Stimulated activated naive CD8-positive, alpha-beta T cell treated with anti-CD3 and anti-CD28 coated beads, Interleukin-15, Interleukin-2, amounts not matched to agents 100 U/mL and 50 U/mL, for 24 hours (primary cell): ENCODE measurements at regions not wholly inside any gene's neighbourhood (a gene's known extent, or its start where the extent isn't known, plus 50 kb on each side); places are given as distances from the start of the nearest gene placed in this dataset.
A peak's percentile ranks its signal among the peaks of the same experiment; 100 is the strongest.

ENCODE experiments used
- ATAC-seq: fragments of 150-1000 bp; cut with Tn5 transposase; one replicate; pipeline ENCODE4 v1.10.0; 2021
- DNase-seq: peaks from one replicate; pipeline ENCODE4 v3.0.0; 2021

DNA sequence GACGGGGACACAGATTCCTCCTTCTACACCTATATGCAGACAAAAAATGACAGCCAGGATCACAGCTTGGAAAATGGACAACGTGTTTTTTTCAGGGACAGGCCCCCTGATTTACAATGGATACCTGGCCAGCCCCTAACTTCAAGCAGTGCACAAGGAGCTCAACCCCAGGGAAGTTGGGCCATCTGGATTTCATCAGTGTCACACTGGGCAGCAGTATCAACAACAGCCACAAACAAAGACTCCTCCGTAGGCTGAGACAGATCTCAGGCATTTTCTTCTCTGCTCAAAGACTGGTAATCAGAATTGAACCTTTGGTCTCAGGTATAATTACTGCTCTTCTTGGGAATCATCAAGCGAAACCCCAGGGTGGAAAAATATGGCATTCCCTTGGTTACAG is 374.0 kb downstream of the ZNF608 start:
- DNase-seq (no peak), ATAC-seq (no peak)

DNA sequence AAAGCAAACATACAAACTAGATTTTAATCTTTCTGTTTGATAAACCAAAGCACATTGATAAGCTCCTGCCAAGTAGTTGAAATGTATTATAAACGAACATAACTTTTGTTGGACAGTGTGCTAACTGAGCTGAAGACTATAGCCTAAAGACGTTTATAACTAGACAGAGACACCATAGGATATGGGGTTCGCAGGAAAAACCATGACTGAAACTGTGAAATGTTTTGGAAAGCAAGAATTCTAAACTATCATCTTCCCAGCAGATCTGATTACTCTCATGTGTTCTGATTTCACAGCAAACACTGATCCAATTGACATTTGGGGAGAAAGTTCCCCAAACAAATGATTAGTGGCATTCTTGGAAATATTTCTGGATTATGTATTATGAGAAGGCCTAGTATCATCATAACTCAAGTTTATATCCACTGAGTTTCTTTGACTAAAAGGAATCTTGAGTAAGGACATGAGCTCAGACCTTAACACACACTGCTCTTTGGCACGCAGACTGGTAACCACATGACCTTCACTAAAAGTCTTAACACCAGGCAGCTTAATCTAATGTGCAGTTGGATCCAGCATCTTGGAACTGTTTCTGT is 375.2 kb downstream of the ZNF608 start:
- ATAC-seq (no peak), DNase-seq (no peak)

DNA sequence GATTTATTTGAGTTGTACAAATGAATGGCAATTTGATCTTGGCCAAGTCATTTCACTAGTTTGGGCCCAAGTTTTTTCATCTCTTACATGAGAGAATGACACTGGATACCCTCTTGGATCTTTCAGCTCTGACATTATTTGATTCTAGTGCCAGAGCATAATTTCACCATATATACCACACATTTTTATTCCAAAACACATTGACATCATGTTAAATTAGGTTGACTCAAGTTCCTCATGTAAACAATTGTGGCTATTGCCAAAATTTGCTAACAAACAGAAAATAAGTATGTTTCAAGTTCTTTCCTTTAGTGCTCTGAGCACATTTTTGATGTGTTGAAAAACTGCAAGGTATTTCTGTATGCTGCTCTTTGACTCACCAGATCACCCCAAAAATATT is 375.8 kb downstream of the ZNF608 start:
- DNase-seq (no peak), ATAC-seq (no peak)

- DNase-seq, result no peak
- no peak for ATAC-seq
These were observed 381.1 kb downstream of the ZNF608 start for GRCh38 chr5:124365361-124365801.

- ATAC-seq (no peak), DNase-seq (no peak)
These were observed 390.5 kb downstream of the ZNF608 start for GRCh38 chr5:124355928-124356327.

DNA sequence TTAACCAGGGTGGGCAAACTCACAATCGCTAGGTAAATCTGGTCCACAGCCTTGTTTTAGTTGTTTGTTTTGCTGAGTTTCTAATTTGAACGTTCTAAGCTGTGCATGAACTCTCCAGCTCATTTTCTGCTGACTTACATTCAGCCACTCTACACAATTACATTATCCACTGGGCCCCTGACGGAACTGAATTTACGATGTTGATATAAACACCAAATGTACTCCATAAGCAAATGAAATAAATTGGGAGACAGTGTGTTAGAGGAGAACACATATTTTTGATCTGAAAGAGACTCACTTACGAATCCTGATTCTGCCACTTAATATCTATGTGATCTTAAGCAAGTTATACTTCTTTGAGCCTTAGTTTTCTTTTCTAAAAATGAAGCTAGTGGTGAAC is 393.4 kb downstream of the ZNF608 start:
- ATAC-seq, result no peak
- DNase-seq, result no peak

GRCh38 chr5:124352312-124352711 is 394.1 kb downstream of the ZNF608 start:
- ATAC-seq (no peak), DNase-seq (no peak)

DNA sequence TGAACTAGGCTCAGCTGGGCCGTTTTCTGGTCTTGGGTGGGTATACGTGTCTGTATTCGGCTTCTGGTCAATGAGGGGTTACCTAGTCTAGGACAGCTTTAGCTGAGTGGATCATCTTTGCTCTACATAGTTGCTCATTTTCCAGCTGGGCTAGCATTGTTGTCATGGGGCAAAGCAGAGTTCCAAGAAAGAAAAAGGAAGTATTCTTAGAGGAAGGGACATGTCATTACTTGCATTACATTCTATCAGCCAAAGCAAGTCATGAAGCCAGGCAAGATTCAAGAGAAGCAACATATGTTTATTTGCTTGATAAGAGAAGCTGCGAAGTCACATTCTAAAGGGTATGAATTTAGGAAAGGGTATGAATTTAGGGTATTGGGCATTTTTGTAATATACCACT is 396.5 kb downstream of the ZNF608 start:
- no peak for ATAC-seq
- DNase-seq, result no peak

GRCh38 chr5:124343451-124343867 is 403.0 kb downstream of the ZNF608 start:
- DNase-seq (no peak), ATAC-seq (peak; percentile 40)

DNA sequence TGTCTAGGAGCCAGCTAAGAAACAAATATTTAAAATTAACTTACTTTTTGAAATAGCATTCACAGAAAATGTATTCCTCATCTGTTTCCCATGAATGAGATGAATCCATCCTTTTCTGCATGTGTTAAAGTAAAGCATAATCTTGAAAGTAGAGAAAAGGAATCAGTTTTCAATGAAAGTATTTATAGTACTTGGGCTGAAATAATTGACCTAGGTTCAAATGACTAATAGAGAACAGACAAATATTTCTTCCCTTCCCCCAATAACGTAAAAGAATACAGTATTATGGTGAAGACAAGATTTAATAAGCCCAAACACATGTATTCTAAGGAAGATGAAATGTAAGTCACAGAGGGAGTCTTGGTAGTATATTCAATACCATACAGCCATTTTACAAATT is 403.5 kb downstream of the ZNF608 start:
- DNase-seq (no peak), ATAC-seq (no peak)

DNA sequence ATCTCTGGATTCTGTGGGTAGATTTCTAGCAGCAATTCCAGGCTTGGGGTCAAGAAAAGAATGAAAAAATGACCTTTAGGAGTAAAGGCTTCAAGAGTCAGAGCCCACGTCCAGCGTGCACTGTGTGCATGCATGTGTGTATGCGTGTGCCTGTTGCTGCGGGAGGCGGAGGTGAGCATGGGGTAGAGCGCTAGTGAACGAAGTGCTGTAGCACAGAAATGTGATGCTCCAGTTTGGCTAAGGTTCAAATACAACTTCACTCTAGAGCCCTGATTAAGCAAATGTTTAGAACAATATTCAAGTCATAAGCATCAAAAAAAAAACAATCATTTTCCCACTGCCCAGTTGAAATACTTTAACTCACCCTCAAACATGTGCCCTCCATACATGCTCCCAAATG is 403.9 kb downstream of the ZNF608 start:
- DNase-seq (no peak), ATAC-seq (no peak)

DNA sequence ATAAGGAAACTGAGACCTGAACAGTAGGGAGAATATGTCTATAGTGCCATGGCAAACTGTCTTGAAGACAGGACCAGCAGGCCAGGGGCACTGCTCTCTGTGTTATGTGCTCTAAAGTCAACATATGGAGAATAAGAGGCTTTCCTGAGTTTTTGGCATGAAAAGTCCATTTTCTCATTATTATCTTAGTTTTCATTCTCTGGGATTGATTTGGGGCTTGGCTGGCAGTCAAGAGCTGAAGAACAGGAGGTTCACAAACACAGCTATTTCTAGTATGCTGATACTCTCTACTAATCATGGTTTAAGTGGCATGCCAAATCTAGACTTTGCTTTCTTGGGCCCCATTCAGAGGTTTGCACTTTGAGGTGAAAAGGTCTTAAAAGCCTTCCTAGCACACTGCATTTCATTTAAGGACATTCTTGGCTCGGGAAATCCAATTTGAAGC is 404.4 kb downstream of the ZNF608 start:
- no peak for DNase-seq
- no peak for ATAC-seq

DNA sequence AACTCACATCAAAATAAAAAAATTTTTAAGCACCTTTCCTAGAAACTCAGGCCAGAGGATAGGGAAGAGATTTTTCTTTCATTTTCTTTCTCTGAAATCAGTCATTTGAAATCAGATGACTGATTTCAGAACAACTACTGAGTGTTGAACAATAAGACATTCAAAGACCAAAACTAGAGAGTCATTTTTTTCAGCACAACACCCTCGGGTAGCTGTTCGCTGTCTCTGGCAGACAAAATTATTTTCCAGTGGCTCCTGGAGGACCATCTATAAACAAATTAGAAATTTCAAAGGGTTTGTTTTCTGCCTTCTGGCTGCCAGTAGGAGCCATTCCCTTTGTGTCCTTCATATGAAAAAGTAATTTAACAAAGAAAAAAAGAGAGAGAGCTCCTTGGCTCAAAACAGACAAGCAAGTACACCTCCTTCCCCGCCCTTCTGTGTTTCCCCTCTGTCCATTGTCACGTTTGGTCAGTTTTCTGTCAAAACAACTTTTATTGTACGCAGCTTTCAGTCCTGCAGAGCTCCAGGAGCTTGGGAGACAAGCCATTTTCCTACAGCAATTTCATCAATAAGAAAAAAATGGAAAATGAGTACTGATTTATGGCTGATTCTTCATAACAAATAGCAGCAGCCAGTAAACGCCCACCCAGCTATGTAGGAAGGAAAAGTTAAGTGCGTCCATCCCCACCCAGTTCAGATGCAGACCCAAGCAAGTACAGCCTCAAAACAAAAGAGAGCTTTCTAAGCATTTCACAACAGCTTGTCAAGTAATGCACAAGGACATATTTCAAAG is 405.2 kb downstream of the ZNF608 start:
- ATAC-seq, result no peak
- DNase-seq, result no peak

DNA sequence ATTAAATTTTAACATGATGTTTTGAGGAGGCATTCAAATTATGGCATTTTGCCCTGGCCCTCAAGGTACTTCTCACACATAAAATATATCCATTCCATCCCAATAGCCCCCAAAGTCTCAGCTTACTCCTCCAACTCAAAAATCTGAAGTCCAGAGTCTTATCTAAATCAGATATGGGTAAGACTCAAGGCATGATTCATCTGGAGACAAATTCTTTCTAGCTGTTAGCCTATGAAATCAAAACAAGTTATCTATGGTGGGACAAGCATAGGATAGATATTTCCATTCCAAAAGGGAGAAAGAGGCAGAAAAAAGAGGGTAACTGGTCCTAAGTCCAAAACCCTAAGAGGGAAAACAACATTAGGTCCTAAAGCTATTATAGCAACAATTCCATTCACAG is 408.4 kb downstream of the ZNF608 start:
- no peak for DNase-seq
- ATAC-seq, result no peak

- no peak for ATAC-seq
- DNase-seq, result no peak
These were observed 413.0 kb downstream of the ZNF608 start for GRCh38 chr5:124333298-124333979.

GRCh38 chr5:124332273-124332672 is 414.2 kb downstream of the ZNF608 start:
- ATAC-seq, result no peak
- no peak for DNase-seq

GRCh38 chr5:124330595-124331220 is 415.7 kb downstream of the ZNF608 start:
- ATAC-seq, result no peak
- DNase-seq, result no peak

GRCh38 chr5:124328201-124328600 is 418.2 kb downstream of the ZNF608 start:
- ATAC-seq, result no peak

GRCh38 chr5:124318661-124319060 is 427.8 kb downstream of the ZNF608 start:
- no peak for DNase-seq
- no peak for ATAC-seq

More at GRCh38 chr5:124328201-124328600, 418.2 kb downstream of the ZNF608 start:
- no peak for DNase-seq

GRCh38 chr5:124317451-124317850 is 429.0 kb downstream of the ZNF608 start:
- no peak for DNase-seq
- ATAC-seq, result no peak

- no peak for DNase-seq
These were observed 430.6 kb downstream of the ZNF608 start for GRCh38 chr5:124315741-124316415.

DNA sequence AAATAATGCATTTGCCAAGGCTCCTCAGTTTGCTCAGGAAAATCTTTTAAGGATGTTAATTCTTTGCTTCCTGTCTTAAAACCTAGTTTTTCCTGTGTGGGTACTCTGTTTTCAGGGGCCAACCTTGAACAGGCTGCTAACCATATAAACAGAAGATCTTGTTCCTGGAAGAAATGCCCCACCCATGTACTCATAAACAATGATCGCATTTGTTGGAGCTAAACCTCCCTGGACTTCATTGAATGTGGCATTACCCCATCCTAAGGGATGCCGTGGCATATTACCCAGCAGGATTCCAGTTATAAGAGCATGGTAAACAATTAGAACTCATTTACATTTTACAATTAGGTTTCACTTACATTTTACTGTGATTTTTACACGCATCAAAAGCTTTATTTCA is 436.0 kb downstream of the ZNF608 start:
- no peak for DNase-seq
- no peak for ATAC-seq

More at GRCh38 chr5:124315741-124316415, 430.6 kb downstream of the ZNF608 start:
- no peak for ATAC-seq
